ENCODE measurements at regions not wholly inside any gene's neighbourhood (a gene's known extent, or its start where the extent isn't known, plus 50 kb on each side); places are given as distances from the start of the nearest gene placed in this dataset.
"Not testable (repeated sequence)": the region's sequence is repeated elsewhere in the genome, so short reads cannot be mapped to it uniquely, and the experiment has no call there.

DNA sequence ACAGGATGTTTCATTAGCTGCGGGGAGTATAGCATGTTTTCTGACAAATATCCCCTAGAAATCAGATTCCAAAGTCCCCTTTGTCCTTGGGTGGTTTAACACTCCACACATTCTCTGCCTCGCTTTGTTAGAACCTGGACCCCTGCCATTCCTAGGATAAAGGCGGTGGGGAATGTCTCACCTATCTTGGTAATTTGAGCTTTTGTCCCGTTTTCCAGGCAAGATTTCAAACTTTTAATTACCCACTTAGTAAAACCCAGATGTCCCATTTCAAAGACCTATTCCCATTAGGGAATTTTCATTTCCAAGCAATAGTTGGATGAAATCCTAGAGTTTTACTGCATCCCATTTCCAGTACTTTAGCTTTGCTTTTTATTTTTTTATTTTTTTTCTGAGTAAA, 501.0 kb upstream of the MAP3K7 start:
- Mint-ChIP-seq H3K4me3 (no peak overlapping the region), H3K4me1 (no peaks in the 10 kb centered on the region), H3K36me3 (ENCODE audit: low read depth) (no peaks in the 10 kb centered on the region), H3K27me3 (peaks cover 2% of the 10 kb centered on the region), H3K9me3 (no peaks in the 10 kb centered on the region), H3K27ac (no peak overlapping the region)
- POLR2A ChIA-PET, result no interaction called here
- DNase-seq, result no peak
- CTCF ChIA-PET, result no interaction called here

DNA sequence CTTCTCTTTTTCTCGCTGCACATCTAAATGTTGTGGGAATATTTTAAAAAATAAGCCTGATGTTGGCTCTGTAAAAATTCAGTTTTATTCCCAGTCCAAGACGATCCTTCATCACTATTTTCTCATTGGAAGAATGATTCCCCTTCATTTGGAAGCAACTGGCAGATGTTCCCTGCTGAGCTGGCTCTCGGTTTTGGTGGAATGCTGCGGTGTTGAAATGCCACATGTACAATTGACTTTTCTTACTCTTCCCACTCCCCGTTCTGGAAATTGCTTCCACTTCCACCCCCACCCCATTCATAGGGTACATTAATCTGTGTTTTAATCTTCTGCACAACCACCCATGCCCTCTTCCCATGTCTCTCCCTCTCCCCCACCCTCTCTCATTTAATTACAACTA, 496.3 kb upstream of the MAP3K7 start:
- Mint-ChIP-seq H3K27ac (no peak overlapping the region), H3K4me3 (no peak overlapping the region), H3K36me3 (ENCODE audit: low read depth) (no peaks in the 10 kb centered on the region), H3K4me1 (no peaks in the 10 kb centered on the region), H3K27me3 (no peaks in the 10 kb centered on the region), H3K9me3 (no peaks in the 10 kb centered on the region)
- no peak for DNase-seq
- ChIA-PET POLR2A (no interaction called here), CTCF (no interaction called here)

GRCh38 chr6:91082311-91082832, 495.5 kb upstream of the MAP3K7 start:
- H3K4me3 Mint-ChIP-seq, result no peak overlapping the region
- H3K27me3 Mint-ChIP-seq, result no peaks in the 10 kb centered on the region
- CTCF ChIA-PET, result no interaction called here
- H3K4me1 Mint-ChIP-seq, result no peaks in the 10 kb centered on the region
- no peaks in the 10 kb centered on the region for H3K9me3 Mint-ChIP-seq
- no peaks in the 10 kb centered on the region for H3K36me3 Mint-ChIP-seq (ENCODE audit: low read depth)
- POLR2A ChIA-PET, result no interaction called here
- no peak for DNase-seq
- no peak overlapping the region for H3K27ac Mint-ChIP-seq

- H3K4me1 Mint-ChIP-seq, result no peaks in the 10 kb centered on the region
- POLR2A ChIA-PET, result no interaction called here
- peak; percentile 12 for DNase-seq
- H3K4me3 Mint-ChIP-seq, result no peak overlapping the region
- no peak overlapping the region for H3K27ac Mint-ChIP-seq
- H3K9me3 Mint-ChIP-seq, result no peaks in the 10 kb centered on the region
- CTCF ChIA-PET, result interaction anchor here (0.9 kb wide), 1 partner anchor 9 kb away, joined by 3 read pairs; no protein-coding TSS in a partner anchor
- H3K27me3 Mint-ChIP-seq, result no peaks in the 10 kb centered on the region
- H3K36me3 Mint-ChIP-seq (ENCODE audit: low read depth), result no peaks in the 10 kb centered on the region
Measured at GRCh38 chr6:91081452-91082067, 494.7 kb upstream of the MAP3K7 start.

DNA sequence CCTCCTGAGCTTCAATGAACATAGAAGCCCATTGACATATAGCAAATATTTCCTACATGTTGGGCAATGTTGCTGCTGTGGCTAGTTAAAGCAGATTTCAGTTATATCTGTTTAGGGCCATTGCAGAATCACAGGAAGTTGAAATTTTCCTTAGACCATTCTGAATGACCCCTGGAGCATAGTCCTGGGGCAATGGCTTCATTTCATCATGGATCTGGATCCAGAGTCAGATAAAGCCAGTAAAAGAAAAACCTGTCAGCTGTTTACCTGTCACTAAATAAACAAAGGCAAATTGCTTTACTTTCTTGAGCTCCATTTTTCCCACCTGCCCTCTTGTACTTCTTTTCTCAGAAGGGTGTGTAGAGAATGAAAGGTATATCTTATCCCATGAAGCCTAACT, 494.0 kb upstream of the MAP3K7 start:
- ChIA-PET CTCF (interaction anchor here (0.9 kb wide), 1 partner anchor 9 kb away, joined by 3 read pairs; no protein-coding TSS in a partner anchor), POLR2A (no interaction called here)
- Mint-ChIP-seq H3K27ac (no peak overlapping the region), H3K9me3 (no peaks in the 10 kb centered on the region), H3K27me3 (no peaks in the 10 kb centered on the region), H3K36me3 (ENCODE audit: low read depth) (no peaks in the 10 kb centered on the region), H3K4me3 (no peak overlapping the region), H3K4me1 (no peaks in the 10 kb centered on the region)
- no peak for DNase-seq

GRCh38 chr6:91079969-91080368, 493.1 kb upstream of the MAP3K7 start:
- Mint-ChIP-seq H3K27me3 (no peaks in the 10 kb centered on the region), H3K36me3 (ENCODE audit: low read depth) (no peaks in the 10 kb centered on the region), H3K4me3 (no peak overlapping the region), H3K27ac (no peak overlapping the region), H3K9me3 (no peaks in the 10 kb centered on the region), H3K4me1 (no peaks in the 10 kb centered on the region)
- ChIA-PET POLR2A (no interaction called here), CTCF (no interaction called here)
- DNase-seq, result no peak

GRCh38 chr6:91075244-91075976, 488.5 kb upstream of the MAP3K7 start:
- Mint-ChIP-seq H3K9me3 (no peaks in the 10 kb centered on the region), H3K4me1 (no peaks in the 10 kb centered on the region), H3K36me3 (ENCODE audit: low read depth) (no peaks in the 10 kb centered on the region), H3K27ac (no peak overlapping the region), H3K27me3 (no peaks in the 10 kb centered on the region), H3K4me3 (no peak overlapping the region)
- ChIA-PET POLR2A (no interaction called here), CTCF (no interaction called here)
- no peak for DNase-seq

DNA sequence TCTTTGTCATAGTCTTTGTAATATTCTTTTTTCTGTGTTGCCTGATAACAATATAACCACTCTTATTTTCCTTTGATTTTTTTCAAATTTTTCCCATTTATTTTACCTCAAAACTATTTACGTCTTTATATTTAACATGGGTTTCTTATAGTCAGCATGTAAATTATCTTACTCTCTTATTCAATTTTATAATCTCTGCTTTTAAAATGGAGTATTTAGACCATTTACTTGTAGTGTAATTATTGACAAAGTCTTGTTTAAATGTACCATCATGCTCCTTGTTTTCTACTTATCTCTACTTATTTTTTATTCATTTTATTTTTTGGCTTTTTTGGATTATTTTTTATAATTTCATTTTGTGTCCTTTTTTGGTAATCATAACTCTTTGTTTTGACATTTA, 476.5 kb upstream of the MAP3K7 start:
- DNase-seq, result no peak
- Mint-ChIP-seq H3K4me3 (no peak overlapping the region), H3K4me1 (no peaks in the 10 kb centered on the region), H3K36me3 (ENCODE audit: low read depth) (no peaks in the 10 kb centered on the region), H3K27me3 (no peaks in the 10 kb centered on the region), H3K9me3 (no peaks in the 10 kb centered on the region), H3K27ac (no peak overlapping the region)
- ChIA-PET CTCF (no interaction called here), POLR2A (no interaction called here)

DNA sequence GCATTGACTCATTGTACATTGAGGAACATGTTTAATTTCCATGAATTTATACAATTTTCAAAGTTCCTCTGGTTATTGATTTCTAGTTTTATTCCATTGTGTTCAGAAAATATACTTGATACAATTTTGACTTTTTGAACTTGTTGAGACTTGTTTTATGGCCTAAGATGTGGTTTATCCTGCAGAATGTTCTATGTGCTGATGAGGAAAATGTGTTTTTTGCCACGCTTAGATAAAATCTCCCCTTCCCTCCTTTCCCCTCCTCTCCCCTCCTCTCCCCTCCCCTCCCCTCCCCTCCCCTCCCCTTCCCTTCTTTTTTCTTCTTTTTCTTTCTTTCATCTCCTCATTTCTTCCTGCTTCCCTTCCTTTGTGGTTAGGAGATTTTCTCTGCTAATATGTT, 470.8 kb upstream of the MAP3K7 start:
- no peaks in the 10 kb centered on the region for H3K9me3 Mint-ChIP-seq
- H3K4me3 Mint-ChIP-seq, result no peak overlapping the region
- CTCF ChIA-PET, result no interaction called here
- no peaks in the 10 kb centered on the region for H3K36me3 Mint-ChIP-seq (ENCODE audit: low read depth)
- POLR2A ChIA-PET, result no interaction called here
- DNase-seq, result no peak
- no peaks in the 10 kb centered on the region for H3K4me1 Mint-ChIP-seq
- no peaks in the 10 kb centered on the region for H3K27me3 Mint-ChIP-seq
- H3K27ac Mint-ChIP-seq, result no peak overlapping the region

DNA sequence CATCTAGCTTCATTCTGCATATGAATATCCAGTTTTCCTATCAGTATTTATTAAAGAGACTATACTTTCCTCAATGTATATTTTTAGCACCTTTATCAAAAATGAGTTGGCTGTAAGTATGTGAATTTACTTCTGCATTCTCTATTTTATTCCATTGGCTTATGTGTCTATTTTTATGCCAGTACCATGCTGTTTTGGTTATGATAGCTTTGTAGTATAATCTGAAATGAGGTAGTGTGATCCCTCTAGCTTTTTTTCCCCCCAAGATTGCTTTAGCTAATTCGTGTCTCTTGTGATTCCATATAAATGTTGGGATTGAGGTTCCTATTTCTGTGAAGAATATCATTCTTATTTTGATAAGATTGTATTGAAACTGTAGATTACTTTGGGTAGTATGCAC, 469.1 kb upstream of the MAP3K7 start:
- H3K27me3 Mint-ChIP-seq, result no peaks in the 10 kb centered on the region
- DNase-seq, result no peak
- no peaks in the 10 kb centered on the region for H3K4me1 Mint-ChIP-seq
- H3K27ac Mint-ChIP-seq, result no peak overlapping the region
- ChIA-PET POLR2A (no interaction called here), CTCF (no interaction called here)
- no peaks in the 10 kb centered on the region for H3K9me3 Mint-ChIP-seq
- H3K36me3 Mint-ChIP-seq (ENCODE audit: low read depth), result no peaks in the 10 kb centered on the region
- no peak overlapping the region for H3K4me3 Mint-ChIP-seq

DNA sequence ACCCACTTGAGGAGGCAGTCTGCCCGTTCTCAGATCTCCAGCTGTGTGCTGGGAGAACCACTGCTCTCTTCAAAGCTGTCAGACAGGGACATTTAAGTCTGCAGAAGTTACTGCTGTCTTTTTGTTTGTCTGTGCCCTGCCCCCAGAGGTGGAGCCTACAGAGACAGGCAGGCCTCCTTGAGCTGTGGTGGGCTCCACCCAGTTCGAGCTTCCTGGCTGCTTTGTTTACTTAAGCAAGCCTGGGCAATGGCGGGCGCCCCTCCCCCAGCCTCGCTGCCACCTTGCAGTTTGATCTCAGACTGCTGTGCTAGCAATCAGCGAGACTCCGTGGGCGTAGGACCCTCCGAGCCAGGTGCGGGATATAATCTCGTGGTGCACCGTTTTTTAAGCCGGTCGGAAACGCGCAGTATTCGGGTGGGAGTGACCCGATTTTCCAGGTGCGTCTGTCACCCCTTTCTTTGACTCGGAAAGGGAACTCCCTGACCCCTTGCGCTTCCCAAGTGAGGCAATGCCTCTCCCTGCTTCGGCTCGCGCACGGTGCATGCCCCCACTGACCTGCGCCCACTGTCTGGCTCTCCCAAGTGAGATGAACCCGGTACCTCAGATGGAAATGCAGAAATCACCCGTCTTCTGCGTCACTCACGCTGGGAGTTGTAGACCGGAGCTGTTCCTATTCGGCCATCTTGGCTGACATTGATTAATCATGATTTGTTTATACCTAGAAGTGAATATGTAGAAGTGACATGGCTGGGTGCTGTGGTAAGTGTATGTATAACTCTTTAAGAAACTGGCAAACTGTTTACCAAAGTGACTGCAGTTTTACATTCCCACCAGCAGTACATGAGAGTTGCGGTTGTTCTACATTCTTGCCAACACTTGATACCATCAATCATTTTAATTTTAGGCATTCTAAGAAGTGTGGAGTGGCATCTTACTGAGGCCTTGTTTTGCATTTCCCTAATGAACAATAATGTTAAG, 465.9 kb upstream of the MAP3K7 start:
- CTCF ChIA-PET; POLR2A ChIA-PET; H3K4me3 Mint-ChIP-seq; H3K27me3 Mint-ChIP-seq; H3K4me1 Mint-ChIP-seq; H3K9me3 Mint-ChIP-seq; H3K27ac Mint-ChIP-seq; H3K36me3 Mint-ChIP-seq (ENCODE audit: low read depth); DNase-seq: not testable (repeated sequence)

GRCh38 chr6:91045161-91045560, 458.3 kb upstream of the MAP3K7 start:
- no peaks in the 10 kb centered on the region for H3K9me3 Mint-ChIP-seq
- H3K4me1 Mint-ChIP-seq, result no peaks in the 10 kb centered on the region
- CTCF ChIA-PET, result no interaction called here
- no peaks in the 10 kb centered on the region for H3K27me3 Mint-ChIP-seq
- POLR2A ChIA-PET, result no interaction called here
- no peak overlapping the region for H3K4me3 Mint-ChIP-seq
- H3K36me3 Mint-ChIP-seq (ENCODE audit: low read depth), result no peaks in the 10 kb centered on the region
- DNase-seq, result no peak
- no peak overlapping the region for H3K27ac Mint-ChIP-seq

DNA sequence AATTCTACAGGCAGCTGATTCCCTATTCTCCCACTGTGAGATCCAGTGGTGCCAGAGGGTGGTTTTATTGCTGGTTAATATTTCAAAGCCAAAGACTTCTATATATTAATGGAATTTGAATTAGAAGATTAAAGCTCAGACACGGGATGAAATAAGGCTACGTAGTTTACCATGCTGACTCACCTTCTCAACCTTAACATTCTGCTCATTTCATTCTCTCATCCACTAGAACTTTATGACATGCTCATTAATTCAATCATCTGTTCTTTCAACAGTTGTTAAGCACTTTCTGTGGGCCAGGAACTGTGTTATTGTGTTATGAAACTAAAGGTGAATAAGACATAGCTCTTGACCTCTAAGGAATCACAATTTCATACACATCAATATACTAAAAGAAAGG, 456.9 kb upstream of the MAP3K7 start:
- H3K36me3 Mint-ChIP-seq (ENCODE audit: low read depth), result no peaks in the 10 kb centered on the region
- POLR2A ChIA-PET, result no interaction called here

More for the DNA sequence above, 456.9 kb upstream of the MAP3K7 start:
- no peak overlapping the region for H3K27ac Mint-ChIP-seq
- DNase-seq, result no peak
- H3K4me3 Mint-ChIP-seq, result no peak overlapping the region
- H3K4me1 Mint-ChIP-seq, result no peaks in the 10 kb centered on the region
- no peaks in the 10 kb centered on the region for H3K9me3 Mint-ChIP-seq
- no peaks in the 10 kb centered on the region for H3K27me3 Mint-ChIP-seq
- CTCF ChIA-PET, result no interaction called here
